ENCODE measurements at regions not wholly inside any gene's neighbourhood (a gene's known extent, or its start where the extent isn't known, plus 50 kb on each side); places are given as distances from the start of the nearest gene placed in this dataset.

- peaks cover 21% of the 10 kb centered on the region for H3K27me3 Mint-ChIP-seq (ENCODE audit: low read depth)
- no peak for DNase-seq
- CTCF ChIA-PET = no interaction called here
- H3K4me3 Mint-ChIP-seq = no peak overlapping the region
- intact Hi-C loops (cut with micrococcal nuclease) = no loop called here
- H3K36me3 Mint-ChIP-seq (ENCODE audit: low read depth) = no peaks in the 10 kb centered on the region
- H3K4me1 Mint-ChIP-seq (ENCODE audit: low read depth) = no peaks in the 10 kb centered on the region
- H3K9me3 Mint-ChIP-seq = peaks cover 14% of the 10 kb centered on the region
- H3K27ac Mint-ChIP-seq = no peak overlapping the region
Observed at GRCh38 chr18:75660932-75661331, 233.4 kb upstream of the SMIM21 start.

- no peak for DNase-seq
- Mint-ChIP-seq H3K27me3 (ENCODE audit: low read depth) (peaks cover 24% of the 10 kb centered on the region), H3K27ac (no peak overlapping the region), H3K9me3 (peaks cover 14% of the 10 kb centered on the region), H3K4me1 (ENCODE audit: low read depth) (no peaks in the 10 kb centered on the region), H3K4me3 (no peak overlapping the region), H3K36me3 (ENCODE audit: low read depth) (no peaks in the 10 kb centered on the region)
- CTCF ChIA-PET = no interaction called here
- intact Hi-C loops (cut with micrococcal nuclease) = no loop called here
Observed at GRCh38 chr18:75659535-75660023, 232.1 kb upstream of the SMIM21 start.

DNA sequence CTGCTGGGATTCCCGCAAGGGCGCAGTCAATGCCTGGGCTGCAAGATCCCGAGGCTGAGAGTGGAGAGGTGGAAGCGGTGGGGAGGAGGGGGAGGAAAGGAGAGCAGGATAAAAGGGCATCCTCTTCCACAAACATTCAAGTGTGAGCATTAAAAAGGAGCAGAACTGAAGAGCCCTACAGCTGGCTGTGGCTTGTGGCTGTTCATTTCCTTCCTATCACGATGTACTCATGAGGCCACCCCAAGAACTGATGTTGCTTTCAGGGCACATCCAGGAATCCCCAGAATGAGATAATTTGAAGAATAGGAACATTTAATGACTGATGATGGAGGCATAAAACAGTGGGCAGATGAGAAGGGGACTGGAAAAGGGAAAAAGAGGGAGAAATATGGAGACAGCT is 230.8 kb upstream of the SMIM21 start:
- H3K4me1 Mint-ChIP-seq (ENCODE audit: low read depth) = no peaks in the 10 kb centered on the region
- intact Hi-C loops (cut with micrococcal nuclease) = no loop called here
- no peak for DNase-seq
- H3K4me3 Mint-ChIP-seq = no peak overlapping the region
- no peak overlapping the region for H3K27ac Mint-ChIP-seq
- H3K36me3 Mint-ChIP-seq (ENCODE audit: low read depth) = no peaks in the 10 kb centered on the region
- CTCF ChIA-PET = no interaction called here
- peaks cover 14% of the 10 kb centered on the region for H3K9me3 Mint-ChIP-seq
- H3K27me3 Mint-ChIP-seq (ENCODE audit: low read depth) = peaks cover 28% of the 10 kb centered on the region

- Mint-ChIP-seq H3K4me1 (ENCODE audit: low read depth) (no peaks in the 10 kb centered on the region), H3K27ac (no peak overlapping the region), H3K9me3 (peaks cover 9% of the 10 kb centered on the region), H3K27me3 (ENCODE audit: low read depth) (peaks cover 25% of the 10 kb centered on the region), H3K36me3 (ENCODE audit: low read depth) (no peaks in the 10 kb centered on the region), H3K4me3 (no peak overlapping the region)
- intact Hi-C loops (cut with micrococcal nuclease) = no loop called here
- DNase-seq = no peak
- CTCF ChIA-PET = no interaction called here
Observed at GRCh38 chr18:75656563-75657247, 229.2 kb upstream of the SMIM21 start.

- no peaks in the 10 kb centered on the region for H3K36me3 Mint-ChIP-seq (ENCODE audit: low read depth)
- H3K9me3 Mint-ChIP-seq = peaks cover 6% of the 10 kb centered on the region
- DNase-seq = no peak
- H3K4me1 Mint-ChIP-seq (ENCODE audit: low read depth) = no peaks in the 10 kb centered on the region
- no peak overlapping the region for H3K4me3 Mint-ChIP-seq
- no peak overlapping the region for H3K27ac Mint-ChIP-seq
- intact Hi-C loops (cut with micrococcal nuclease) = no loop called here
- peaks cover 25% of the 10 kb centered on the region for H3K27me3 Mint-ChIP-seq (ENCODE audit: low read depth)
- CTCF ChIA-PET = no interaction called here
Observed at GRCh38 chr18:75656035-75656434, 228.5 kb upstream of the SMIM21 start.

DNA sequence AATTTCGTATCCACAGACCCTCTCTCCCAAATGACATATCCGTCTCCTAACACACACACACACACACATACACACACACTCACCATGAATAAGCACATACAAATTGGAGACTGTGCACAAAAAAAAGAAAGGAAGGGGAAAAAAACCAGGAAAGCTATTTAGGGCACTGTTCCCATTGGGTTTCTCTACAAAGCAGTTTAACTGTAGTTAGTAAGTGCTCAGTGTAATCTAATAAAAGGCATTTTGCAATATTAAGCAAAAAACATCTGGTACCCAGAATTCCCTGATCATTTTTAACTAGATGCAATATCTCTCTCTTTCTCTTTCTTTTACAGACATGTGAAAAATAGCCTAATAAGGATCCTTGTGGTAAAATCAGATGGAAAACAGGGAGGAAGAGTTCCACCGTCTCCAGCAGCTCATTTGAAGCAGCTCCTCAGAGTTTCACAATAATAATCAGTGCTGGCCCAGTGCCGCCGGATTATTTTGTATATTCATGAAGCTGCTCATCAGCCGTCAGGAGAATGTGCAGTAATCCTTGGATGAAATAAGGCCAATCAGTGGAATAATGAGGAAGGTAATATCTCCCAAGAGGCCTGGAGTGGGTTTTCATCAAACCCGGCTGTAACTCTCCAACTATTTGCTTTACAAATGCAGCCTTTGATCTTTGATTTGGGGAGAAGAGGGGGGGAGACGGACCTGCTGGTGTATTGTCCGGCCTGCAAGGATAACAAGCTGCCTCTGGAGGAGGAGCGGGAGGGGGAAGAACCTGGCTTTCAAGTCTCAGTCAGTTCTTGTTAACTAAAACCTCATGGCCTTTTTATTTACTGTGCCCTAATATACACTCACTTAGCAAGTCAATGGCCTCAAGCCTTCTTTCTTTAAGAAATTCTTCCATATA is 227.6 kb upstream of the SMIM21 start:
- Mint-ChIP-seq H3K4me1 (ENCODE audit: low read depth) (no peaks in the 10 kb centered on the region), H3K9me3 (peaks cover 2% of the 10 kb centered on the region), H3K4me3 (no peak overlapping the region), H3K27me3 (ENCODE audit: low read depth) (peaks cover 27% of the 10 kb centered on the region), H3K27ac (no peak overlapping the region), H3K36me3 (ENCODE audit: low read depth) (no peaks in the 10 kb centered on the region)
- CTCF ChIA-PET = no interaction called here
- intact Hi-C loops (cut with micrococcal nuclease) = no loop called here
- DNase-seq = no peak

DNA sequence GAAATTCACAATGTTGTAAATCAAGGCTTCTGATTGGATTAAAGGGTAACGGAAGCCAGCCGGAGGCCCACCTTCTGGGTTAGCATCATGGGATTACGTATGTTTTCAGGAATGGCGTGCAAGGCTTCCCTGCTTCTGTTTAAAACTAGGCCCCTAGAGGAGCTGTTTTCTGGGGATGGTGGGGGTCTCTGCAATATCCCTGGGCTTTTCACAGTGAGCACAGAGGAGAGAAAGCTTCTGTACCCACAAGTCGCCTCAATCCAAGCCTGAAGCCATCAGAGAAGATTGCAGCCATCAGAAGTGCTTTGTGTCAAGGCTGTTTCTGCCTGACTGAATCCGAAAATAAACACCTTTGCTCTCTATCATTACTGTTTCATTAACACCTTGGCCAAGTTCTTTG is 226.9 kb upstream of the SMIM21 start:
- no peaks in the 10 kb centered on the region for H3K9me3 Mint-ChIP-seq
- no peak for DNase-seq
- intact Hi-C loops (cut with micrococcal nuclease) = no loop called here
- H3K27ac Mint-ChIP-seq = no peak overlapping the region
- CTCF ChIA-PET = no interaction called here
- peaks cover 27% of the 10 kb centered on the region for H3K27me3 Mint-ChIP-seq (ENCODE audit: low read depth)
- no peak overlapping the region for H3K4me3 Mint-ChIP-seq
- H3K4me1 Mint-ChIP-seq (ENCODE audit: low read depth) = no peaks in the 10 kb centered on the region
- no peaks in the 10 kb centered on the region for H3K36me3 Mint-ChIP-seq (ENCODE audit: low read depth)

DNA sequence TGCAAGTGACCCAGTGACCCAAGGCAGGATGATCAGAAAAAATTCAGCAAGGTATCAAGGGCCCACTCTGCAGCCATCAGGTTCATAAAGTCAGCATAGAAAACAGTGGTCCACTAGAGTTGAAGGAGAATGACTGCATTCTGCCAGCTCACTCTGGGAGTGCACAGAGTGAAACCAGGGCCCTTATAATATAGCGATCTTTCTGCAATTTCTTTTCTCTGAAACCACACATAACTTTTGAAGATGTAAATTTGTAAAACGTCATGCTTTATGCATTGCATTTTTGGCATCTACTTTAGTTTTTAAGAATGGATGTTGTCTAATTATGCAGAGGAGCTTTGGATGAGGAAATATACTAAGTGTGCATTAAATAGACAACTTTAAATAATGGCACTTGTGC is 225.0 kb upstream of the SMIM21 start:
- intact Hi-C loops (cut with micrococcal nuclease) = no loop called here
- no peak overlapping the region for H3K4me3 Mint-ChIP-seq
- H3K27ac Mint-ChIP-seq = no peak overlapping the region
- peaks cover 16% of the 10 kb centered on the region for H3K27me3 Mint-ChIP-seq (ENCODE audit: low read depth)
- no peak for DNase-seq
- H3K36me3 Mint-ChIP-seq (ENCODE audit: low read depth) = no peaks in the 10 kb centered on the region
- no peaks in the 10 kb centered on the region for H3K4me1 Mint-ChIP-seq (ENCODE audit: low read depth)
- H3K9me3 Mint-ChIP-seq = no peaks in the 10 kb centered on the region
- CTCF ChIA-PET = no interaction called here

- no peak overlapping the region for H3K27ac Mint-ChIP-seq
- H3K4me3 Mint-ChIP-seq = no peak overlapping the region
- no peaks in the 10 kb centered on the region for H3K36me3 Mint-ChIP-seq (ENCODE audit: low read depth)
- DNase-seq = no peak
- no peaks in the 10 kb centered on the region for H3K4me1 Mint-ChIP-seq (ENCODE audit: low read depth)
- intact Hi-C loops (cut with micrococcal nuclease) = no loop called here
- H3K27me3 Mint-ChIP-seq (ENCODE audit: low read depth) = peaks cover 3% of the 10 kb centered on the region
- peaks cover 6% of the 10 kb centered on the region for H3K9me3 Mint-ChIP-seq
- CTCF ChIA-PET = interaction anchor here (0.6 kb wide), 1 partner anchor 103 kb away, joined by 3 read pairs; no protein-coding TSS in a partner anchor
Observed at GRCh38 chr18:75644871-75645270, 217.4 kb upstream of the SMIM21 start.

GRCh38 chr18:75643083-75643482 is 215.6 kb upstream of the SMIM21 start:
- Mint-ChIP-seq H3K36me3 (ENCODE audit: low read depth) (no peaks in the 10 kb centered on the region), H3K9me3 (peaks cover 6% of the 10 kb centered on the region), H3K27ac (no peak overlapping the region), H3K4me3 (no peak overlapping the region), H3K4me1 (ENCODE audit: low read depth) (no peaks in the 10 kb centered on the region), H3K27me3 (ENCODE audit: low read depth) (peaks cover 3% of the 10 kb centered on the region)
- CTCF ChIA-PET = no interaction called here
- DNase-seq = no peak
- intact Hi-C loops (cut with micrococcal nuclease) = no loop called here

DNA sequence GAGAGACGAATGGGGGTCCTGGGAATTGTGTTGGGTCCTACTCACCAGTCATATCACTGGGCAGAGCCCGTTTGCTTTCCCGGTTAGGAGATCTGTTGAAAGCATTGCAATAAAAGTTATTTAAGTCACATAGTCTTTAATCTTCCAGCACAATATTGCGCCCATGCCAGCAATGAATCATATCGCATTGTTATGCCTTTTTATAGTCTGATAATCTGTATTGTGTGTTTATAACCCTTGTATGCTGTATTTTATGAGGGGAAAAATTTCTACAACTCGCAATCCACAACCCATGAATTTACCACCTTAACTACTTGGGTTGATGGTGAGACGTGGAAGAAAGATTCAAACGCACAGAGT is 211.9 kb upstream of the SMIM21 start:
- intact Hi-C loops (cut with micrococcal nuclease) = no loop called here
- no peaks in the 10 kb centered on the region for H3K4me1 Mint-ChIP-seq (ENCODE audit: low read depth)
- peaks cover 8% of the 10 kb centered on the region for H3K27me3 Mint-ChIP-seq (ENCODE audit: low read depth)
- H3K36me3 Mint-ChIP-seq (ENCODE audit: low read depth) = no peaks in the 10 kb centered on the region
- CTCF ChIA-PET = no interaction called here
- H3K27ac Mint-ChIP-seq = no peak overlapping the region
- H3K9me3 Mint-ChIP-seq = no peaks in the 10 kb centered on the region
- H3K4me3 Mint-ChIP-seq = no peak overlapping the region
- DNase-seq = no peak

DNA sequence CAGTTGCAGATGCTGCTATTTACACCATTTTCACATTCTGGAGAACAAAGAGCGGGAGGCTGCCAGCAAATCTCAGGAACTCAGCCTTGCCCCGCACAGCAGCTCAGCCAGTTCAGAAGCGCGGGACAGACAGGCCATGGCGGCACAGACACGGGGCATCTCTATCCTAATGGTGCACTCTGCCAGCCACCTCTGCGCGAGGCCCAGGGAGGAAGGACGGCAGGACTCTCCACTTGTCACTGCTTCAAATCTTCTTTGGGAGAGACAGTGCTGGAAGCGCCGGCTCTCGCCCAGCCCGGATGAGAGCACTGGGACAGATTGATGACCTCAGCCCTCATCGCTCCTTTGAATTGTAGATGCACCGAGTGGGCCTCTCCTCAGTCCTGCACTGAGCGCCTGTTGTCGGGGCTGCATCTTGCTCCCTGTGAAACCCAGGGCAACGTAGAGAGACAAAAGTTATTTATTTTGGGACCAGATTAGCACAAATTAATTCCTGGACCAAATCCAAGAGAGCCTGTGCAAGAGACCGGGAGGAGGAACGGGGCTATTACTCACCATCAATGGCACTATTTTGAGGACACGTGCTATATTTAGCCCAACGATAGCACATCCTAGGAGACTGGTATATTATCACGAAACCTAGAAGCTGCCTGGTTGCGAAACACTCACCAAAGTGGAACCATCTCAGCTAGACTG is 211.4 kb upstream of the SMIM21 start:
- no peaks in the 10 kb centered on the region for H3K4me1 Mint-ChIP-seq (ENCODE audit: low read depth)
- no peak for DNase-seq
- intact Hi-C loops (cut with micrococcal nuclease) = no loop called here
- no peak overlapping the region for H3K27ac Mint-ChIP-seq
- CTCF ChIA-PET = no interaction called here
- no peaks in the 10 kb centered on the region for H3K36me3 Mint-ChIP-seq (ENCODE audit: low read depth)
- H3K9me3 Mint-ChIP-seq = no peaks in the 10 kb centered on the region
- peaks cover 8% of the 10 kb centered on the region for H3K27me3 Mint-ChIP-seq (ENCODE audit: low read depth)
- H3K4me3 Mint-ChIP-seq = no peak overlapping the region

Measured in activated naive CD4-positive, alpha-beta T cell treated with anti-CD3 and anti-CD28 coated beads for 36 hours (primary cell).